Limb (tissue), 2 donors: ENCODE measurements at regions not wholly inside any gene's neighbourhood (a gene's known extent, or its start where the extent isn't known, plus 50 kb on each side); places are given as distances from the start of the nearest gene placed in this dataset.
"Not testable (repeated sequence)": the region's sequence is repeated elsewhere in the genome, so short reads cannot be mapped to it uniquely, and the experiment has no call there.

Experiments used
- DNase-seq, 2 donors: peaks; one replicate each; pipeline ENCODE4 v3.0.0-alpha.2; 2016; ENCODE audit errors: extremely low spot score in 2 of 2

DNA sequence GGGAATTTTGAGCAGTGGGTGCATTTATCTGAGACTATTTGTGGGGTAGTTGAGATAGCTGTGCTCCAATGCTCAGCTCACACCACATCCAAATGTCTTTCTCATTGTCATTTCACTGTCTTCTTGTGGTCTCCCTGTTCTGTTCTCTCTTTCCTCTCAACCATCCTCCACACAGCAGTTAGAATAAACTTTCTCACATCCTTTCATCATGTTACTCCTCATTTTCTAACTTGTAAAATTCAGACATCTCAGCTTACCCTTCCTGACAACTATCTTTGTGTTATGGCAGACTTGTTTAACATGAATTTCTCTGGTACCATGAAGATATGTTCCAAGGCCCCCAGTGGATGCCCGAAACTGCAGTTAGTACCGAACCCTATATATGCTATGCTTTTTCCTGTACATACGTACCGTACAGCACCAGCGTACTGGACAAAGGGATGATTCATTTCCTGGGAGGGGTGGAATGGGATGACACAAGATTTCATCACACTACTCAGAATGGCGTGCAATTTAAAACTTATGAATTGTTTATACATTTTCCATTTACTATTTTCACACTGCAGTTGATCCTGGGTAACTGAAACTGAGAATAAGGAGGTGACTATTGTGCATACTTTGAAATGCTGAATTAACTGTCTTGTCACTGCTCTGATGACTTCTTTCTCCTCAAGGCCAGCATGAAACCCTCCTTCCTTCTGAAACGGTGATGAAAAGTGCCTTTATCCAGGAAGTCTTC, 177.1 kb upstream of the SLC38A2 start:
- DNase-seq: no peak

DNA sequence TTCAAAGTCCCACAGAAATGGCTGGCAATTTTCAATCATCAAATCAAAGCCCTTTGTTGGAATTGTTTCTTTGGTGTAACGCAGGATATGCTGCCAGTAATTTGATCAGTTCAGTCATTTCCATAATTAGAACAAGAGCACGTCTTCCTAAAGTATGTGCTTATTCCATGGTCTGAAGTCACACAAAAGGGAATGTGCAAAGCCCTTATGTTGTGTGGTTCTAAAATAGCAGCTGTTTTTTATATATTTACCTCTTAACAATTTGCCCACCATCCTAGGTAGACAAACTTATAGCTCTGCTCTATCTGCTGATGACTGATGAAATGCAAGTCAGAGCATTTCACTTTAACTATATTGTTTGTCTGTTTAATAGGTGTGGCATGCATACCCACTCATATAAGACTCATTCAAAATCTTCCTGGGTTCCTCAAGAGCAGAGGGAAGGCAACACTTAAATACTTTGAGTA, 176.1 kb upstream of the SLC38A2 start:
- no peak for DNase-seq

DNA sequence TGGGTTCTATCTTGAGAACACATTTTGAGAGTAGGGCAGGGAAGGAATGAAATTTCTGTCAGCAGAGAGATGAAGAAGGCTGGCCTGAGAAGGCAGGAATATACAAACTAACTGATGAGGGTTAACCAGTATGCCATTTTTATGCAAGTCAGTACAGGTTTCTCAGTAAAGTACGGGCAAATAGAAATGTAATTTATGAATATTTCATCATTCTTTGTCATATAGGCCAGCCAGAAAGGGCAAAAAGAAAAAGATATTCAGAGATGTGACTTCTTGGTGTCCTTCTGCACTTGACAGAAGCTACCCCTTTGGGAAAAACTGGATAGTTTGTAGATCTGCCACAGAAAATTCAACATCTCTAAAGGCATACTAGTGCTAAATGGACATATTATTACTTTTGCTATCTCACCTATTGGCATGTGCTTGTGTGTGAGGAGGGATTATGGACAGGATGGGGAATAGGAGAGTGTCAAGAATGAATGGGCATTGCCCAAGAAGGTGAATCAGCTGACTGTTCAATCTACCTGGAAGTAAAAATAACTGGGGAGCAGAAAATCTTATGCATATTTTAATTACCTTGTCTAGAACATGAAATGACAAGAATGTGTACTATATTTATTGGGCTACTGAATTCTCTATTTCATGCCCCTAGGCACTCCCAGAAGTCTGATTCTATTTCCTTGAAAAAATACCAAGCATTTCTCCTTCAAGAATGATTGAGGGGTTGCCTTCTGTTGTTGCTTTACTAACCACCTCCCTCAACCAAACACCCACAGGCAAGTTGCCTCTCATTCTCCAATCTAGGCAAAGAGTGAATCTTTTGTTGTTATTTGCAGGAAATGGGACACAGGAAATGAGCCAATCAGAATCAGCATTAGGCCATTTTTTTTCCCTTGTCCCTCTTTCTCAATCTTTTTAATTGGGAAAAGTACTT, 175.1 kb upstream of the SLC38A2 start:
- DNase-seq: no peak

DNA sequence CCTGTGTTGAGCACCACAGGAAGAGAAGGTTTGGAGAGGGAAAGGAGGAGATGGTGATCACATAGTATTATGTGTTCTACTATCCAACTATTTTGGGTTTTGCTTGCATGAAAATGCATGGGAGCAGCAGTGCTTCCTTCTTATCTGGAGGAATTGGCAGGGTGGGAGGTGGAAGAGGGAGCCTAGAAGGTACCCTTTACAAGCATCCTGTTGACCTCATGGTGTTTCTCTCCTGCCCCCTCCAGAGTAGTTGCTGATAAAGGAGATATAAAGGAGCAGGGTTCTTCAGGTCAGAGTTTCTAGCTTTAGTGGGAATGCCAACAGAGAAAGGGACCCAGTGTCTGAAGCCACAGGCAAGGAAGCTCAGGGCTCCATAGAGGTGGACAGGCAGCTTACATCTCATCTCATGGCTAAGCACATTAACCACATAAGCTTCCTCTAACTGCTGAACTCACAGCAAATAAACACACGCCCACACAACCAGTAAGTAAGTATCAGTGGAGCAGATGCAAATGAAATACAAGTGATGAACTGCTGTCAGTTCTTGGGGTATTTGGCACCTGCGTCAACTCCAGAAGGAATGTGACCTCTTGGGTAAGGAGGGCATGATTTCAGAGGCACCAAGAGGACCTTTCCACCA, 174.2 kb upstream of the SLC38A2 start:
- DNase-seq: no peak

DNA sequence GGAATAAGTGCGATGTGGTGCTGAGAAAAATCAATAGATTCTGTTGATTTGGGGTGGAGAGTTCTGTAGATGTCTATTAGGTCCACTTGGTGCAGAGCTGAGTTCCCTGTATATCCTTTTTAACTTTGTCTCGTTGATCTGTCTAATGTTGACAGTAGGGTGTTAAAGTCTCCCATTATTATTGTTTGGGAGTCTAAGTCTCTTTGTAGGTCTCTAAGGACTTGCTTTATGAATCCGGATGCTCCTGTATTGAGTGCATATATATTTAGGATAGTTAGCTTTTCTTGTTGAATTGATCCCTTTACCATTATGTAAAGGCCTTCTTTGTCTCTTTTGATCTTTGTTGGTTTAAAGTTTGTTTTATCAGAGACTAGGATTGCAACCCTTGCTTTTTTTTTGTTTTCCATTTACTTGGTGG, 170.8 kb upstream of the SLC38A2 start:
- not testable (repeated sequence) for DNase-seq

DNA sequence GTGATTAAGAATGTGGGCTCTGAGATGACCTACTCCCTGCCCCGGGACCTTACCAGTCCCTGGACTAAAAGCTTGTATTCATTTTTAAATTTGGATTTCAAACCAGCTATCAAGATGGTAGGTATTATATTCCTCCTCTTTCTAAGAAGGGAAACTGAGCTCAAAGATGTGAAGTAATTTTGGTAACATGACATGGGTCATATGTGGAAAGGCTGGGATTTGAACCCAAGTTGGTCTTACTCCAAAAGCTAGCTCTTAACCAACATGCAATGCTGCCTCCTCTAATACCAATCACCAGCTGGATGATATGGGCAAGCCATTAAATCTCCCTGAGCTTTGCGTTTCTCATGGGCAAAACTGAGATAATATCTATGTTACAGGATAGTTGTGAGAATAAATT, 166.4 kb upstream of the SLC38A2 start:
- DNase-seq: no peak

DNA sequence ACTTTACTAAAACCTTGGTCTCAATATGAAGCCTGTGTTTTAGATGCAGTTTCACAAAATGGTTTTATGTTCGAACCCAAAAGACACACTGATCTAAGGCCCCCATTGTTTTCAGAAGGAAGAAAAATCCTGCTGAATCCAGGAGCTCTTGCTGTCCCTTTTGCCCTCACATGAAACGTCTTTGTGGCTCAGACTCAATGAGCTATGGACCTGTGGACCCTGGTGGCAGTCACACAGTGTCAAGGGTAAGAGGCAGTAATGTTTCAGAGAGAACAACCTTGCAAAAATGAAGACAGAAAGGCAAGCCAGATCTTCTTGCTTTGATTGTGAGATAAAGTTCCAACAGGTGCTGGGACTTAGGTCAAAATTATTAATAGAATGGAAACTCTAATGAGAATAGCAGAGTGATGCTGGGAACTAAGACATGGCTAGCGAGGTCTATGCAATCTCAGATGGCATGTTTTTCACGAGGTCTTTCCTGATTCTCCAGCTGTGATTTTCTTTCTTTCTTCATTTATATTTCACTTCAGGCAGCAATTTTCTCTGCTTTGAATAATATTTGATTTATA, 164.9 kb upstream of the SLC38A2 start:
- DNase-seq: no peak

DNA sequence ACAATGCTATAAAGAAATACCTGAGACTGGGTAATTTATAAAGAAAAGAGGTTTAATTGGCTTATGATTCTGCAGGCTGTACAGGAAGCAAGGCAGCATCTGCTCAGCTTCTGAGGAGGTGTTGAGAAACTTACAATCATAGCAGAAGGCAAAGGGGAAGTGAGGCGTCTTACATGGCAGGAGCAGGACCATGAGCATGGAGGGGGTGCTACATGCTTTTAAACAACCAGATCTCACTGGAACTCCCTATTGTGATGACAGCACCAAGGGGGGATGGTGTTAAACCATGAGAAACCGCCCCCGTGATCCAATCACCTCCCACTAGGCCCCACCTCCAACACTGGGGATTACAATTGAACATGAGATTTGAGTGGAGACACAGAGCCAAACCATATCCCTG, 163.7 kb upstream of the SLC38A2 start:
- not testable (repeated sequence) for DNase-seq

DNA sequence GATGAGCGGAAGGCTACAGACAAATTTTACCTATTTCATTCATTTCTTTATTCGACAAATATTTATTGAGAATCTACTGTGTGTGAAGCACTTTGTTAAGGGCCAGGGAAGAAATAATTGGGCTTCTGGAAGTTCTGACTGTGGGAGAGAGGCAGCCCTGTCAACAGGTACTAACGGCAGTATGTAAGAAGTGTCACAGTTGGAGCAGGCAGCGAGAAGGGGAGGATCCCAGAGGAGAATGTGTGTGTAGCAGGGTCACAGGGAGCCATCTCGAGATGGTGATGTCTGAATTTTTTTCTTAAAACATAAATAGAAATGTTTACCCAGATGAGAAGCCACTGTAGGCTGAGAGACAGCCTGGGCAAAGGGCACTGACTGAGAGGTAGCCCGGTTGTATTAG, 163.3 kb upstream of the SLC38A2 start:
- no peak for DNase-seq

DNA sequence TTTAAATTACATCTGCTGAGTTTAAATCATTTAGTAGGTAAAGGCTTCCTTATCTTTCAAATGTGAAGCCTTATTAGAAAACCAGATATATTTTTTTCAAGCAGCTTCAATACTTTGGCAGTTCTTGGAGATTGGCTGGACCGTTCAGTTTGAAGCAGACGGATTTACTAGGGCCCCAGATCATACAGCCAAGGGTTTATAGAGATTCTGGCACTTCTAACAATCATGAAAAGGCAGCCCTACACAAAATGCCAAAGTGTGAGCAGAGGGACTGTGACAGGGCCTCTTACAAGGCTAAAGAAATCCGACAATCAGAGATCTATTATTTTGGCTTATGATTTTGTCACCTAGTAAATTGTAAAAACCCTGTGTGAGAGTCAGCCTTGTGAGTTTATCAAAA, 162.8 kb upstream of the SLC38A2 start:
- no peak for DNase-seq

DNA sequence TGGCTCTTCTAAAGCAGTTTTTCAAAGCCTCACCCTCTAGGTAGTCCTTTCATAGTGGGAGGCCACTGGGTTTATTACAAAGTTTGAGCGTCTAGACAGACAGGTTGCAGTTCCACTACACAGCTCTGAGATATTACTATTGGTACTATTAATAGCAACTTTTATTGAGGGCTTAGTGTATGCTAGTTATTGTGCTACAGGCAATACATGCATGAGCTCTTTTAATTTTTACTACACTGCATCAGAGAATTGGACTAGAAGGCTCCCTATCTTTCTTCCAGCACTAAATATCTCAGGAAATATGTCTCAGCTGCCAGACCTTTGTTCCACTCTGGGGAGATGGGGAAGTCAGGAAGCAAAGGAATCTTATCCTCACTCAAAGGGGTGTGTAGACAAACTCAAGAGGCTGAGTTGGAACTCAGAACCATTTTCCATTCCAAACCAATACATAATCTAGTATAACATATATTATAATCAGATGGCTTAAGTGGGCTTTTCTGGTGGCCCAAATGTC, 161.8 kb upstream of the SLC38A2 start:
- peak in 1 of 2 donors; percentile 40 for DNase-seq

DNA sequence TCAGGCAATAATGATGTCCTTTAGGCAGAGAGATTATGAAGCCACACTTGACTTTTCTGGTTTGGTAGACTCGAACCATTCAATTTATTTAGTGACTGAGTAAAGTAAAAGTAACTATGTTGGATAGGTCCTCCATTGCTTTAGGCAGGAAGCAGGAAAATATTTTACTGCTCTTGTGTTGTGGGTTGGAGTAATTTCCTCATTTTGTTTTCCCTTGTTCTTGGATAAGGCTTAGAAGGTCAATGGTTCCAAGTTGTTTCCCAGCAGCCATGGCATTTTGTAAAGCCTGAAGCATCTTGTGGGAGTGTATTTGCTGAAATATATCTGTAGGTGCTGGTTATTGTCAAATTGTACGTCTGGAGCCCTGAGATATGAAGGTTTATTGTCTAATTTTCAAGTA, 161.2 kb upstream of the SLC38A2 start:
- no peak for DNase-seq

DNA sequence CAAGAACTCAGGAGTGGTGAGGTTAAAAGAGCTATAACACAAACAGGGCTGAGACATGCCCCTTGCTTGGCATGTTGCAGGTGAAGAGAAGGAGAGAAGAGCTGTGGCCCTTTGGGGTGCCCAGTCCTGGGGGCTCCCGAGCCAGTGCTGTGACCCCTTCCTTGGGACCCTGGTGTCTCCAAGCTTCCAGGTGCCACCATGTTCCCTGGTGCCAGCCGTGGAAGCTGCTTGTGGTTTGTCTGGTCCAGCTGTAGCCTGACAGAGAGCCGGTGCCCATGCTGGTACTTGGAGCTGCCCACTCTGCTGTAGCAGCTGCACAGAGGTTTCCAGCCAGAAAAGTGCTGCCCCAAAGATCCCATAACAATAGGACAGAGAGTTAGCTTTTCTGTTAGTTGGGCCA, 159.2 kb upstream of the SLC38A2 start:
- DNase-seq: no peak

DNA sequence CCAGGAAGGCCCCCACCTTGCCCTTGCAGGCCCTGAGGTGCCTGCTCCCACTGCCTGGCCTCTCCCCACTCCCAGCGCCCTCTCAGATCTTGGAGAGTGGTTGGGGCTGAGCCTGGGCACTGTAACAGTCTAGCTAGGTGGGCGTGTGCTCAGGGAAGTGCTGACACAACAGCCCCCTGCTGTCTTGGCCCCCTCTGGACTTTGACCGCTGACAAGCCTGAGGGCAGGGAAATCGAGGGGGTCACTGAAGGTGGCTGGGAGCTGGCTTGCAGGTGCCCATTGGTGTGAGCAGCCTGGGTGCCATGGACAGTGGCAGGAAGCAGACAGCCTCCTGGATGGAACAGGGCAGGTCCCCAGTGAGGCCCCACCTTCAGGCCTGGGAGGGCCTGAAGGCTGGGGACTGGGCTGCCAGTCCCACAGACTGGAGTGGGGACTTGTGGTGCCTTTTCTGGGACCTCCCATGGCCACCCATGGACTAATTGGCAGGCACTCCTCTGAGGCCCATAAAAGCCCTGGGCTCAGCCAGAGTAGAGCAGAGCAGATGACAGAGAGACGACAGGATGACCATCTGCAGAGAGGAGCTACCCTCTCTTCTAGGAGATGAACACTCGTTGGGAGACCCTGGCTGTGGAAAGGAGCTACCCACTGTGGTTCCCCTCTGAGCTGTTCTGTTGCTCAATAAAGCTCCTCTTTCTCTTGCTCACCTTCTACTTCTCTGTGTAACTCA, 158.6 kb upstream of the SLC38A2 start:
- no peak for DNase-seq

DNA sequence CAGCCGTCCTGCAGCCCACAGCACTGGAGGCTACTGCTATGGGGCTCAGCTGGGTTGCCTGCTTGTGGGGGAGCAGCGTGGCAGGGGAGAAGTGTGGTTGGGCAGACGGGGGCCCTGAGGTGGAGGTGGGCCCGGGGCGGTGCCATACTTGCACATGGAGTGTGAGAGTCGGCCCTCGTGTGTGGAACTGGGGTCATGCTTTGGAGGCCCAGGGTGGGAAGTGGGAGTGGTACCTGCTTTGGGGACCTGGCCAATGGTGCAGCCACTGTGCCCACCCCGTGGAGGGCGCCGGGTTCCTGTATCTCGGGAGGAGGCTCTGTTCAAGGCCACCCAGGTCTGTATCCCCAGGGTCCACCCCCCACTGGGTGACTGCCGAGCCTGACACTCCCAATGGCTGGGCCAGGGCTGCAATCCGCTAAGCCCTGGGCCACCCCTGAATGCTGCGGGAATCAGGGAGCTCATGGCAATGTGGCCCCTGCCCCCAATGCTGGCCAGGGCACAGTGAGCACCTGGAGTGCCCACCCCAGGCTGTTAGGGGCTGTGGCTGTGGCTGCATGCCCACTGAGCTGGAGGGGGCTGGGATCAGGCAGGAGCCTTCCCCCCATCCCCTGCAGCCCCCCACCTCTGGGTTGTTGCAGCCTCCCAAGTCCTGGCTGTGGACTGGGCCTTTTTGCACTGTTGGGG, 157.9 kb upstream of the SLC38A2 start:
- no peak for DNase-seq

DNA sequence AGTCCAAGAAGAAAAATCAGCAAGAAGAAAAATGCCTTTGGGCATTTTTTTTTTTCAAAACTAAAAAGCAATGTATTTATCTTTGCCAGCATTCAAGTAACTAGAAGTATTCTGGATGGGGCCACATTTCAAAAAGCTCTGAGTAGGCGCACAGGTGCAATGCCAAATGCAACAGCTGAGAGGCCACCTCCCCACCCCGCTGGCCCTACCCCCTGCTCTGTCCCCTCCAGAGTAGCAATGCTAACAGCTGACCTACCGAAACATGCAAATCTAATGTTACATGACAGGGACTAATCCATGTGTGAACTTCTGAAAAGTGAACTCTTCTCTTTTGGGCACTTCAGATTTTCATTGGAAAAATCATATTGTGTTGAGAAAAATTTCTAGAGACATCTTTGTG, 153.7 kb upstream of the SLC38A2 start:
- DNase-seq: no peak

DNA sequence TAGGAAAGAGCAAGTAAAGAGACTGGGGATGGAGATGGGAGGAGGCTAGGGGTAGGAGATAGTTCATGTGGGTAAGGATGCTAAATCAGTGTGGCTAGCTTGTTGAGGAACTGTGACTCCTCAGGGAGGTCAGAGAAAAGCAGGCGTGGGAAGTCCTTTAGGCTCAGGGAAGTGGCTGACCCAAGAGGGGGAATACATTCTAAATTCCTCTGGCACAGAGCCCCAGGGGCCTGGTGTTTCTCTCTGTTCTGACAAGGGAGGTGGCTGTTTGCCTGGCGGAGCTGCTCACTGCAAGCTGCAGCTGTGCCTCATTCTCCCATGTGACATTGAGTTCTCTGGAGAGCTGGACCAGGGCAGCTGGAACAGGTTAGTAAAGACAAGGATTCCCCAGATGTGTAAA, 152.2 kb upstream of the SLC38A2 start:
- peak; percentile 53 to 59 for DNase-seq

DNA sequence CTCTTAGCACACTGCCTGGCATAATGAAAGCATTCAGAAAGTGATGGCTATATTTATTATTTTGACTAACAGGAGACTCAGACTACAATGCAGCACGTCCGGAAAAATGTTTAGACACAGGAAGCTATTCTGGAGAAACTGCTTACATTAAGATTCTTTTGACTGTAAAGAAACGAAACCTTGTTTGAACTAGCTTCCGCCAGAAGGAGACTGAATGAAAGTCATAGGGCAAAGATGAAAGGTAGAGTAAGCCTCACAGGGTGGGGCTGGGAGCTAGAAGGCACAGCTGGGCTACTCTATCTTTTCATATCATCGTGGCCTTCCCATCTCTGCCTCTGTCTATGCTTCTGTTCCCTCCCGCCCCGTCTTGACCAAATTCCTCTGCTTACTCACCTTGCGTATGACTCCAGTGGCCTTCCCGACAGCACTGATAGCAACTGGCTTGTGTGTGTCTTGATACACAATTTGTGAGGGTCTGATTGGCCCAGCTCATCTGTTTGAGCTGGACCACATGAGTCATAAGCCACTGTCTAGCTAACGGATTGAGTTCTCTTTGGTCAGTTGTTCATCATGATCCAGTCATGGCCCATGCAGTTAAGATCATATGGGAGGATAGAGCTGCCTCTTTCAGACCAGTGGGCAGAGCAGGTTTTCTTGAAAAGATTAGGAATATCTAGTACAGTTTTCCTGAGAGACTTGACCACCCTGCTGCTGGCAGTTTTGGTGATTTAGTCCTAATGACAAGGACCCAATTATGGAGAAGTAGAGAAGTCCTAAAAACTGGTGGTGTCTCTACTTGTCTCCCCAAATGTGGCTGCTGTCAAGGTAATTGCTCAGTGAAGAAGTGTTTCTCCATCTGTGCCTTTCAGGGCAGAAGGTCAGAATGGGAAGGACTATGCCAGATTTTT, 151.5 kb upstream of the SLC38A2 start:
- DNase-seq: no peak

DNA sequence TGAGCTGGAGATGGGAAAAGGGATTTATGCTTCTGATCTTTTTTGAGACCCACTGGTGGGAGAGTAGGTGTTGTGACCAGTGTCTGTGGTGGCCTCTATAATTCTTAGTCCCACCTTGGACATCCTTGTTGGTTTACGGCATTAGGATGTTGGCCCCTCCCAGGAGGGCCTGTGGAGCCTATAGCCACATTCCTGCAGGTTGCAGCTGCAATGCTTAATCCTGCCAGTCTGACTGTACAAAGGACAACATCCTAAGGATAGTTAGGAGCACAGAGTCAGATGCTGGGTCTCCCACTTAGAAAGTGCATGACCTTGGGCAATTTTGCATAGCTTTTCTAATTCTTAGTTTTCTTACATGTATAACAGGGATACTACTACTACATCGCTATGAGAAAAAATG, 150.9 kb upstream of the SLC38A2 start:
- no peak for DNase-seq
